Fibroblast of the aortic adventitia (primary cell): ENCODE measurements at regions not wholly inside any gene's neighbourhood (a gene's known extent, or its start where the extent isn't known, plus 50 kb on each side); places are given as distances from the start of the nearest gene placed in this dataset.

Source experiments
- DNase-seq: peaks from one replicate; pipeline ENCODE4 v3.0.0-alpha.2; 2010; ENCODE audit warnings: low read depth
- H3K4me3 ChIP-seq: 2 replicates; pipeline ENCODE4 v1.5.1; 2011; ENCODE audit warnings: low read depth, mild to moderate bottlenecking, control low read depth, low read length, moderate library complexity
- CTCF ChIP-seq: IDR thresholded peaks from 2 replicates; pipeline ENCODE4 v1.5.1; 2011; ENCODE audit warnings: mild to moderate bottlenecking, low read length, control low read depth, inconsistent platforms; ENCODE audit not compliant: insufficient read depth

DNA sequence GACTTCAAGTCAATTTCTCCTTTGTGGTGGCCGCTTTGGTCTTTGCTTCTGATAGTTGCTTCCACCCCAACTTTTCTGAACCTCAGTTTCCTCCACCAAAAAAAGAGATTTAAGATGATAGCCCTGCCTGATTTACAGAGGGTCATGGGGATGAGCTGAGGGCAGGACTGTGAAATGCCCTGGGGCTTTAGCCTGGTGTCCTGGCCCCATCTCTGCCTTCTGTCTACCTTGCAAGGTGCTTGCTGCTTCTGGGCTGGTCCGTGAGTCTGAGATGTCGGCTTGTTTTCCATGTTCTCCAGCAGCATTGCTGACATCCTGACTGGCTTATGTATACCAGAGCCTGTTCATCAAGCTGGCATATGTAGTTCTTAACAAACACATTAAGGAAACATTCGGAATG is 191.9 kb upstream of the MPHOSPH6 start:
- H3K4me3 ChIP-seq = no peak overlapping the region
- DNase-seq = no peak
- no peak for TF ChIP-seq CTCF

DNA sequence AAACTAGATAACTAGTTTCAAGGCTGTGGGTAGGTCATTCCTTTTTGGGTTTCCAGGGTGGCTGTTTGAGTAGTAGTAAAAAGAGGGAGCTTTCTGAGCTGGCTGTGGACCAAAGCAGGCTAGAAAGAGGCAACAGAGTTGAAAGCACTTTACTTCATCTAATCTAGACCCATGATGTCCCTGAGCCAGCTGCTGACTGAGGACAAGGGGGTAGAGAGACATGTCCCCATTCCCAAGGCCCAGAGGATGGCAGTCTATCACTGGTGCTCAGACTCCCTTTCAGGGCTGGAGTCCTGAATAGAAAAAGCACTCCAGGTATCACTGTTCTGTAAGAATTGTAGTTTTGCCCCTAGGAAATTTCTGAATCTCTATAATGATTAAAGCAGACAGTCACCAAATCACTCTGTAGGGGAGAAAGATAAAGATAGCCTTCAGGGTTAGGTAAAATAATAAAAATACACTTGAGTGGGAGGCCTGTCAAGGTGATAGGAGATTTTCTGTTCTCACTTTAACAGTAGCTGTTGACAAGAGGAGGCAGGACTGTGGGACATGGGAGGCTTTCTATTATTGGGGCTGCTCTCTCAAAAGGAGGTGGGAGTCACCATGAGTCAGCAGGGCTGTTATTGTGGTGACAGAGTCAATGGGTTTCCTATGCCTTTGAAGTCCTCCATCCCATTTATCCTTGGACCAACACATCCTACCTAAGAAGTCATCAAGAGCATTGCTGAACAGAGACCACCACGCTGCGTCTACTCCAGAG is 190.2 kb upstream of the MPHOSPH6 start:
- no peak for DNase-seq
- H3K4me3 ChIP-seq = no peak overlapping the region
- TF ChIP-seq CTCF = no peak

DNA sequence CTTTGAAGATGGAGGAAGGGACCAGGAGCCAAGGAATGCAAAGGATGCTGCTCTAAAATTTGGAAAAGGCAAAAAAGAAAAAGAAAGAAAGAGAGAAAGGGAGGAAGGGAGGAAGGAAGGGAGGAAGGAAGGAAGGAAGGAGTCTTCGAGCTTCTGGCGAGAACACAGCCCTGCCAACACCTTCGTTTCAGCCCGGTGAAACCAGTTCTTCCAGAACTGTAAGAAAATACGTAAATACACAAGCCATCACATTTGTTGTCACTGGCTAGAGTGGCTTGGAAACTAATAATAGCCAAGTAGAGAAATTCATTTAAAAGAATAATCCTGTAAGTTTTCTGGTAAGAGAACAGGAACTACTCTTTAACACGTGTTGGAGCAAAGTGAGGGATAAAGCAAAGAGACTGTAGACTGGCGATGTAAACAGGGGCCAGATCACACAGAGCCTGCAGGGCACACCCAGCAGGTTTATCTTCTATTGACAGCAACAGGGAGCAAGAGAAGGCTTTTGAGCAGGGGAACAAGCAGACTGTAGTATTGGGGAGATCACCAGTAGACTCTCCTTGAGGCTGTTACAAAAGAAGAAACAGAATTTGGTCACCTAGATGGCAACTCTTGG is 188.7 kb upstream of the MPHOSPH6 start:
- no peak for TF ChIP-seq CTCF
- DNase-seq = no peak
- no peak overlapping the region for H3K4me3 ChIP-seq

- H3K4me3 ChIP-seq = no peak overlapping the region
- no peak for TF ChIP-seq CTCF
- DNase-seq = no peak
Observed at GRCh38 chr16:82358161-82358560, 188.1 kb upstream of the MPHOSPH6 start.

- no peak overlapping the region for H3K4me3 ChIP-seq
Observed at GRCh38 chr16:82357237-82357636, 187.2 kb upstream of the MPHOSPH6 start.

GRCh38 chr16:82350560-82350959 is 180.5 kb upstream of the MPHOSPH6 start:
- DNase-seq = no peak
- TF ChIP-seq CTCF = no peak
- no peak overlapping the region for H3K4me3 ChIP-seq

More at GRCh38 chr16:82357237-82357636, 187.2 kb upstream of the MPHOSPH6 start:
- no peak for DNase-seq
- no peak for TF ChIP-seq CTCF

GRCh38 chr16:82345318-82345717 is 175.3 kb upstream of the MPHOSPH6 start:
- TF ChIP-seq CTCF = no peak
- no peak for DNase-seq
- H3K4me3 ChIP-seq = no peak overlapping the region
